Mesodermal cell (in vitro differentiated cells): ENCODE measurements at regions not wholly inside any gene's neighbourhood (a gene's known extent, or its start where the extent isn't known, plus 50 kb on each side); places are given as distances from the start of the nearest gene placed in this dataset.

Experiments used
- H3K27ac ChIP-seq: 2 replicates; pipeline ENCODE4 v1.7.0; 2013; ENCODE audit warnings: mild to moderate bottlenecking, low read depth, low read length, moderate library complexity; ENCODE audit not compliant: severe bottlenecking
- H3K36me3 ChIP-seq: 2 replicates; pipeline ENCODE4 v1.7.1; 2013; ENCODE audit warnings: mild to moderate bottlenecking, low read length, moderate library complexity; ENCODE audit not compliant: control insufficient read depth, insufficient read depth
- H3K4me1 ChIP-seq: one replicate; pipeline ENCODE4 v1.7.1; 2013; ENCODE audit warnings: mild to moderate bottlenecking, low read length; ENCODE audit not compliant: insufficient read depth, control insufficient read depth, poor library complexity, severe bottlenecking
- H3K4me3 ChIP-seq: 2 replicates; pipeline ENCODE4 v1.7.0; 2013; ENCODE audit warnings: low read length, control low read depth, mild to moderate bottlenecking; ENCODE audit not compliant: insufficient read depth, poor library complexity, severe bottlenecking; ENCODE audit errors: extremely low read depth
- H3K9me3 ChIP-seq: 2 replicates; pipeline ENCODE4 v1.7.1; 2013; ENCODE audit warnings: mild to moderate bottlenecking, low read length, moderate library complexity; ENCODE audit not compliant: control insufficient read depth
- WGBS, 2 experiments: methylation state at CpG; one replicate each; pipeline ENCODE4 v1.1.5; 2013; ENCODE audit warnings: missing lambda C conversion rate in 2 of 2; ENCODE audit not compliant: insufficient coverage in 2 of 2; 5-methylcytosine and 5-hydroxymethylcytosine counted together

DNA sequence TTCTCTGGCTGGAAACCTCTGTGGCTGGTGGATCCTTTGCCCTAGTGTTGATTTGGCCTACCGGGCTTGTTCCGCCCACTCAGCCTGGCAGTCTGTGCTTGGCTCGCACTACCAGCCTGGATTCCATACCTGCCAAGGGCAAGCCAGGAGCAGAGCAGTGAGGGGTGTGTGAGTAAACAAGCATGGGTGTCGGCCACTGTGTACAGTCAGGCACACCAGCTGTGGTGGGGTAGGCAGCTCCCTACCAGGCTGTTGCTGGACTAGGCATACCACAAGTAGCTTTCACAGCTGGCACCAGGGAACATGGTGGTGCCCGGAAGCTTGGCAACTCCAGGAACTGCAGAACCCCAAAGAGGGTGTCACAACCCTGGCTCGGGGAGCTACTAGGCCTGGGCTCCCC lies 942.9 kb upstream of the LRRN3 start:
- no peaks in the 10 kb centered on the region for H3K4me1 ChIP-seq
- no peaks in the 10 kb centered on the region for H3K36me3 ChIP-seq
- H3K4me3 ChIP-seq, result no peak overlapping the region
- 97 to 100% methylated on average over 3 of the region's 6 CpGs for WGBS, 2 experiments
- H3K9me3 ChIP-seq, result peaks cover 8% of the 10 kb centered on the region
- H3K27ac ChIP-seq, result no peak overlapping the region

- H3K4me1 ChIP-seq, result no peaks in the 10 kb centered on the region
- H3K4me3 ChIP-seq, result no peak overlapping the region
- H3K27ac ChIP-seq, result no peak overlapping the region
- peaks cover 8% of the 10 kb centered on the region for H3K9me3 ChIP-seq
- 76 to 100% methylated on average over 1 to 2 of the region's 3 CpGs for WGBS, 2 experiments
- no peaks in the 10 kb centered on the region for H3K36me3 ChIP-seq
Observed at GRCh38 chr7:110153222-110153621, 937.7 kb upstream of the LRRN3 start.

- no peaks in the 10 kb centered on the region for H3K4me1 ChIP-seq
- no peak overlapping the region for H3K27ac ChIP-seq
- H3K9me3 ChIP-seq, result no peaks in the 10 kb centered on the region
- WGBS, 2 experiments, result no CpG with 5 or more reads among the region's 1 CpG
- H3K4me3 ChIP-seq, result no peak overlapping the region
- H3K36me3 ChIP-seq, result no peaks in the 10 kb centered on the region
Observed at GRCh38 chr7:110156511-110156910, 934.4 kb upstream of the LRRN3 start.

GRCh38 chr7:110157631-110158362 lies 933.1 kb upstream of the LRRN3 start:
- H3K9me3 ChIP-seq, result no peaks in the 10 kb centered on the region
- H3K36me3 ChIP-seq, result no peaks in the 10 kb centered on the region
- H3K27ac ChIP-seq, result no peak overlapping the region
- WGBS, 2 experiments, result no CpG with 5 or more reads among the region's 1 CpG
- H3K4me3 ChIP-seq, result no peak overlapping the region
- no peaks in the 10 kb centered on the region for H3K4me1 ChIP-seq

- WGBS, 2 experiments, result no CpG with 5 or more reads among the region's 3 CpGs
- H3K27ac ChIP-seq, result no peak overlapping the region
Observed at GRCh38 chr7:110168010-110168409, 922.9 kb upstream of the LRRN3 start.

GRCh38 chr7:110170841-110171240 lies 920.1 kb upstream of the LRRN3 start:
- Histone ChIP-seq H3K36me3 (no peaks in the 10 kb centered on the region), H3K9me3 (no peaks in the 10 kb centered on the region), H3K4me1 (no peaks in the 10 kb centered on the region), H3K27ac (no peak overlapping the region), H3K4me3 (no peak overlapping the region)
- 86% methylated on average over 1 of the region's 2 CpGs; no CpG with 5 or more reads in 1 of the 2 experiments for WGBS, 2 experiments

More at GRCh38 chr7:110168010-110168409, 922.9 kb upstream of the LRRN3 start:
- H3K9me3 ChIP-seq, result no peaks in the 10 kb centered on the region
- no peaks in the 10 kb centered on the region for H3K36me3 ChIP-seq
- no peak overlapping the region for H3K4me3 ChIP-seq
- H3K4me1 ChIP-seq, result no peaks in the 10 kb centered on the region

- no peak overlapping the region for H3K4me3 ChIP-seq
- H3K4me1 ChIP-seq, result no peaks in the 10 kb centered on the region
- H3K27ac ChIP-seq, result no peak overlapping the region
- no peaks in the 10 kb centered on the region for H3K9me3 ChIP-seq
- H3K36me3 ChIP-seq, result no peaks in the 10 kb centered on the region
- 80 to 84% methylated on average over 1 to 4 of the region's 5 CpGs for WGBS, 2 experiments
Observed at GRCh38 chr7:110177463-110177862, 913.5 kb upstream of the LRRN3 start.

DNA sequence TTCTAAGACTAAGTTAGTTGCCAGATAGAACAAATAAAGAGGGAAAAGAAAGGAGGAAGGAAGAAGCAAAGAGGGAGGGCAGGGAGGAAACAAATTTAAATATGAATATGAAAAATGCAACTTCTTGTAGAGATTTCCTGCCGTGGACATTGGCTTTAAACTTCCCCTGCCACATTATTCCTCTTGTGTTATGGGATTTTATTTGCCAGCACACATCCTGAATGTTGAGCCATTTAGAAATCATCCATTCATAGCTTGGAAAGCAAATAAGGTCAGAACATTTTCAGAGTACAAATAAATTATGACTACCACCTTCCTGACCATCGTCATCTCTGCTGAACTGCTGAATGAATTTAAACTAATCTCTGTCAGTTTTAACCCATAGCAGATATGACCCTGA lies 911.9 kb upstream of the LRRN3 start:
- no peaks in the 10 kb centered on the region for H3K4me1 ChIP-seq
- H3K4me3 ChIP-seq, result no peak overlapping the region
- 80 to 100% methylated on average over 1 of the region's 2 CpGs for WGBS, 2 experiments
- no peaks in the 10 kb centered on the region for H3K9me3 ChIP-seq
- no peak overlapping the region for H3K27ac ChIP-seq
- no peaks in the 10 kb centered on the region for H3K36me3 ChIP-seq

- Histone ChIP-seq H3K9me3 (no peaks in the 10 kb centered on the region), H3K36me3 (no peaks in the 10 kb centered on the region), H3K4me1 (no peaks in the 10 kb centered on the region), H3K27ac (no peak overlapping the region), H3K4me3 (no peak overlapping the region)
- 90 to 100% methylated on average over 2 of the region's 6 CpGs for WGBS, 2 experiments
Observed at GRCh38 chr7:110181768-110182167, 909.2 kb upstream of the LRRN3 start.

DNA sequence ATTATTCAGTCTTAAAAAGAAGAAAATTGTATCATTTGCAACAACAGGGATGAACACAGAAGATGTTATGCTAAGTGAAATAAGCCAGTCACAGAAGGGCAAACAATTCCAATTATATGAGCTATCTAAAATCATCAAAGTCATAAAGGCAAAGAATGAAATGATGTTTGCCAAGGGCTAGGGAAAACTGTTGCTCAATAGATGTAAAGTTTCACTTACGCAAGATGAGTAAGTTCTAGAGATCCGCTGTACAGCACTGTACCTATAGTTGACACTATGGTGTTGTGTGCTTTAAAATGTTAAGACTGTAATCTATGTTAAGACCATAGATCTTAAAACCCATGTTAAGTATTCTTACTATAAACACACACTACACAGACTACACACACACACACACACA lies 904.6 kb upstream of the LRRN3 start:
- Histone ChIP-seq H3K4me3 (no peak overlapping the region), H3K27ac (no peak overlapping the region), H3K4me1 (no peaks in the 10 kb centered on the region), H3K36me3 (no peaks in the 10 kb centered on the region), H3K9me3 (no peaks in the 10 kb centered on the region)
- 100% methylated on average over 1 of the region's 2 CpGs; no CpG with 5 or more reads in 1 of the 2 experiments for WGBS, 2 experiments

- WGBS, 2 experiments, result 88 to 100% methylated on average over 1 of the region's 3 CpGs
- no peak overlapping the region for H3K4me3 ChIP-seq
- no peaks in the 10 kb centered on the region for H3K4me1 ChIP-seq
- no peaks in the 10 kb centered on the region for H3K9me3 ChIP-seq
- no peaks in the 10 kb centered on the region for H3K36me3 ChIP-seq
- no peak overlapping the region for H3K27ac ChIP-seq
Observed at GRCh38 chr7:110187877-110188554, 902.9 kb upstream of the LRRN3 start.
